Kidney epithelial cell (primary cell): ENCODE measurements at regions not wholly inside any gene's neighbourhood (a gene's known extent, or its start where the extent isn't known, plus 50 kb on each side); places are given as distances from the start of the nearest gene placed in this dataset.

Experiments used
- DNase-seq: peaks from one replicate; pipeline ENCODE4 v3.0.0-alpha.2; 2010; ENCODE audit warnings: low read depth
- H3K27me3 ChIP-seq: 2 replicates; pipeline ENCODE4 v1.6.0; 2011; ENCODE audit warnings: low read length; ENCODE audit not compliant: control insufficient read depth, insufficient read depth
- H3K36me3 ChIP-seq: 2 replicates; pipeline ENCODE4 v1.5.1; 2011; ENCODE audit warnings: low read length; ENCODE audit not compliant: control insufficient read depth, insufficient read depth
- H3K4me3 ChIP-seq: 2 replicates; pipeline ENCODE4 v1.5.1; 2011; ENCODE audit warnings: low read depth, mild to moderate bottlenecking, control low read depth, low read length
- CTCF ChIP-seq: IDR thresholded peaks from 2 replicates; pipeline ENCODE4 v1.5.1; 2011; ENCODE audit warnings: mild to moderate bottlenecking, moderate library complexity, low read length, control low read depth, inconsistent platforms; ENCODE audit not compliant: insufficient read depth, poor library complexity, severe bottlenecking

GRCh38 chr12:66859751-66860440 is 181.0 kb upstream of the GRIP1 start:
- Histone ChIP-seq H3K36me3 (no peaks in the 10 kb centered on the region), H3K4me3 (no peak overlapping the region), H3K27me3 (no peaks in the 10 kb centered on the region)
- no peak for DNase-seq
- TF ChIP-seq CTCF, result no peak

GRCh38 chr12:66860752-66861750 is 182.2 kb upstream of the GRIP1 start:
- TF ChIP-seq CTCF, result peak; percentile 88
- H3K27me3 ChIP-seq, result no peaks in the 10 kb centered on the region
- peak; percentile 25 for DNase-seq

GRCh38 chr12:66862356-66862985 is 183.6 kb upstream of the GRIP1 start:
- H3K27me3 ChIP-seq, result no peaks in the 10 kb centered on the region
- no peak for DNase-seq
- H3K36me3 ChIP-seq, result no peaks in the 10 kb centered on the region
- no peak overlapping the region for H3K4me3 ChIP-seq
- TF ChIP-seq CTCF, result no peak

More at GRCh38 chr12:66860752-66861750, 182.2 kb upstream of the GRIP1 start:
- no peaks in the 10 kb centered on the region for H3K36me3 ChIP-seq
- no peak overlapping the region for H3K4me3 ChIP-seq

- no peak for DNase-seq
- no peak overlapping the region for H3K4me3 ChIP-seq
- no peak for TF ChIP-seq CTCF
- H3K36me3 ChIP-seq, result no peaks in the 10 kb centered on the region
- no peaks in the 10 kb centered on the region for H3K27me3 ChIP-seq
These were observed 184.4 kb upstream of the GRIP1 start for GRCh38 chr12:66863276-66863675.

GRCh38 chr12:66877925-66878324 is 199.0 kb upstream of the GRIP1 start:
- H3K27me3 ChIP-seq, result no peaks in the 10 kb centered on the region
- DNase-seq, result no peak
- no peak for TF ChIP-seq CTCF
- no peaks in the 10 kb centered on the region for H3K36me3 ChIP-seq
- no peak overlapping the region for H3K4me3 ChIP-seq
